ENCODE measurements at regions not wholly inside any gene's neighbourhood (a gene's known extent, or its start where the extent isn't known, plus 50 kb on each side); places are given as distances from the start of the nearest gene placed in this dataset.

DNA sequence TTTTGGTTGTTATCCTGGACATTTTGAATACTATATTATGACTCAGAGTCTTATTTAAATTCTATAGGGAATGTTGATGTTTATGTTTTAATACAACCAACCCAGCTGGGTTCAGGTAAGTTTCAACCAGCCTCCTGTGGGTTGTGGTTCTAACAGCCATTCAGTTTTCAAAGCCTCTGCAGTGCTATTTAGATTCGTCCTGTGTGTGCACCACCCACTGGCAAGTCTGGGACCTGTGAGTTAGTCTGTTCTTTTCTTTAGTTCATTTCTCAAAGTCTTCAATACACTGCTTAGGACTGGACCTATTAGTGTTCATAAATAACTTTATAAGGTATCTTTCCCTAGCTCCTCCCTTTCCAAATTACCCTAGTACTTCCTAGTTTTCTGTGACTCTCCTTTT is 170.6 kb downstream of the TMEM132E start:
- TF ChIP-seq, protein P1, sequence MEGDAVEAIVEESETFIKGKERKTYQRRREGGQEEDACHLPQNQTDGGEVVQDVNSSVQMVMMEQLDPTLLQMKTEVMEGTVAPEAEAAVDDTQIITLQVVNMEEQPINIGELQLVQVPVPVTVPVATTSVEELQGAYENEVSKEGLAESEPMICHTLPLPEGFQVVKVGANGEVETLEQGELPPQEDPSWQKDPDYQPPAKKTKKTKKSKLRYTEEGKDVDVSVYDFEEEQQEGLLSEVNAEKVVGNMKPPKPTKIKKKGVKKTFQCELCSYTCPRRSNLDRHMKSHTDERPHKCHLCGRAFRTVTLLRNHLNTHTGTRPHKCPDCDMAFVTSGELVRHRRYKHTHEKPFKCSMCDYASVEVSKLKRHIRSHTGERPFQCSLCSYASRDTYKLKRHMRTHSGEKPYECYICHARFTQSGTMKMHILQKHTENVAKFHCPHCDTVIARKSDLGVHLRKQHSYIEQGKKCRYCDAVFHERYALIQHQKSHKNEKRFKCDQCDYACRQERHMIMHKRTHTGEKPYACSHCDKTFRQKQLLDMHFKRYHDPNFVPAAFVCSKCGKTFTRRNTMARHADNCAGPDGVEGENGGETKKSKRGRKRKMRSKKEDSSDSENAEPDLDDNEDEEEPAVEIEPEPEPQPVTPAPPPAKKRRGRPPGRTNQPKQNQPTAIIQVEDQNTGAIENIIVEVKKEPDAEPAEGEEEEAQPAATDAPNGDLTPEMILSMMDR (IDR thresholded peaks at IDR 0.05): no peak
- TF ChIP-seq POLR2A (IDR thresholded peaks at IDR 0.05): no peak

Measured in right lobe of liver (tissue), 4 donors.